SK-N-SH (cell line): ENCODE measurements at regions not wholly inside any gene's neighbourhood (a gene's known extent, or its start where the extent isn't known, plus 50 kb on each side); places are given as distances from the start of the nearest gene placed in this dataset.

Experiments used
- ELF1 ChIP-seq: IDR thresholded peaks from 2 replicates; pipeline ENCODE4 v1.4.0; 2012
- EZH2phosphoT487 ChIP-seq: fragments of 200-600 bp; sonication (generic); IDR thresholded peaks from 2 replicates; pipeline ENCODE4 v1.6.1; 2017; ENCODE audit warnings: low read depth, mixed run types, mild to moderate bottlenecking, antibody characterized with exemption, moderate library complexity, borderline replicate concordance
- FOXM1 ChIP-seq: IDR thresholded peaks from 2 replicates; pipeline ENCODE4 v1.4.0; 2012; ENCODE audit warnings: low read depth, mild to moderate bottlenecking
- JUND ChIP-seq: IDR thresholded peaks from 2 replicates; pipeline ENCODE4 v1.4.0; 2012
- MAX ChIP-seq: IDR thresholded peaks from 2 replicates; pipeline ENCODE4 v1.4.0; 2012; ENCODE audit warnings: low read depth
- TAF1 ChIP-seq: IDR thresholded peaks from 2 replicates; pipeline ENCODE4 v1.6.1; 2012; ENCODE audit warnings: low read depth, mild to moderate bottlenecking, low read length, moderate library complexity, borderline replicate concordance
- TF ChIP-seq, protein P1 (sequence below): fragments of 200-600 bp; sonication (generic); IDR thresholded peaks from 2 replicates; pipeline ENCODE4 v1.6.1; 2017; ENCODE audit warnings: antibody characterized with exemption, mild to moderate bottlenecking, moderate library complexity

DNA sequence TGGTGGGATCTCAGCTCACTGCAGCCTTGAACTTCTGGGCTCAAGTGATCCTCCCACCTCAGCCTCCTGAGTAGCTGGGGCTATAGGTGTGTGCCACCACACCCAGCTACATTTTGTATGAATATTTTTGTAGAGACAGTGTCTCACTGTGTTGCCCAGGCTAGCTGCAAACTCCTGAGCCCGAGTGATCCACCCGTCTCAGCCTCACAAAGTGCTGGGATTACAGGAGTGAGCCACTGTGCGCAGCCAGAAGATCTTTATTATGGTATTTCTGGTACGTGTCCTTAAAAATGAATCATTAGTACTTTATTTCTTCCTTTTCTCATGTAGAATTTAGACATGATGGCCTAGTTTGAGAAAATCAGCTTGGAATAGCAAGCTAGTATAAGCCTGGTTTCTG is 153.3 kb downstream of the BCHE start:
- TF ChIP-seq TAF1 (no peak), EZH2phosphoT487 (no peak), FOXM1 (no peak), MAX (no peak), ELF1 (no peak), JUND (no peak)
- TF ChIP-seq, protein P1, sequence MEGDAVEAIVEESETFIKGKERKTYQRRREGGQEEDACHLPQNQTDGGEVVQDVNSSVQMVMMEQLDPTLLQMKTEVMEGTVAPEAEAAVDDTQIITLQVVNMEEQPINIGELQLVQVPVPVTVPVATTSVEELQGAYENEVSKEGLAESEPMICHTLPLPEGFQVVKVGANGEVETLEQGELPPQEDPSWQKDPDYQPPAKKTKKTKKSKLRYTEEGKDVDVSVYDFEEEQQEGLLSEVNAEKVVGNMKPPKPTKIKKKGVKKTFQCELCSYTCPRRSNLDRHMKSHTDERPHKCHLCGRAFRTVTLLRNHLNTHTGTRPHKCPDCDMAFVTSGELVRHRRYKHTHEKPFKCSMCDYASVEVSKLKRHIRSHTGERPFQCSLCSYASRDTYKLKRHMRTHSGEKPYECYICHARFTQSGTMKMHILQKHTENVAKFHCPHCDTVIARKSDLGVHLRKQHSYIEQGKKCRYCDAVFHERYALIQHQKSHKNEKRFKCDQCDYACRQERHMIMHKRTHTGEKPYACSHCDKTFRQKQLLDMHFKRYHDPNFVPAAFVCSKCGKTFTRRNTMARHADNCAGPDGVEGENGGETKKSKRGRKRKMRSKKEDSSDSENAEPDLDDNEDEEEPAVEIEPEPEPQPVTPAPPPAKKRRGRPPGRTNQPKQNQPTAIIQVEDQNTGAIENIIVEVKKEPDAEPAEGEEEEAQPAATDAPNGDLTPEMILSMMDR, result no peak
